Peyer's patch (tissue), 4 donors: ENCODE measurements at regions not wholly inside any gene's neighbourhood (a gene's known extent, or its start where the extent isn't known, plus 50 kb on each side); places are given as distances from the start of the nearest gene placed in this dataset.

ENCODE experiments used
- CTCF ChIP-seq, 6 experiments: fragments of 450-650 bp in 4 of 6; fragments of 200-600 bp in 2 of 6; sonication (generic) in 1 of 6; IDR thresholded peaks; one replicate each; pipeline ENCODE4 v1.5.1; 2017 to 2019; ENCODE audit warnings: antibody characterized with exemption in 6 of 6, mild to moderate bottlenecking in 3 of 6, moderate library complexity in 1 of 6
- POLR2A ChIP-seq, 2 donors: fragments of 450-650 bp; IDR thresholded peaks; one replicate each; pipeline ENCODE4 v1.5.1; 2017; ENCODE audit warnings: antibody characterized with exemption in 2 of 2, mild to moderate bottlenecking in 2 of 2, moderate library complexity in 2 of 2

- no peak for TF ChIP-seq POLR2A (IDR thresholded peaks at IDR 0.05)
- TF ChIP-seq CTCF (IDR thresholded peaks at IDR 0.05), result no peak
These were observed 498.1 kb downstream of the KLF5 start for GRCh38 chr13:73556902-73557301.
